Immature natural killer cell (primary cell): ENCODE measurements at regions not wholly inside any gene's neighbourhood (a gene's known extent, or its start where the extent isn't known, plus 50 kb on each side); places are given as distances from the start of the nearest gene placed in this dataset.

Source experiments
- DNase-seq, 3 donors: peaks; one replicate each; pipeline ENCODE4 v3.0.0; 2022; ENCODE audit warnings: mixed read lengths in 1 of 3
- H3K27ac Mint-ChIP-seq, 6 donors: one replicate each; pipeline ENCODE4 v1.8.0; 2020; ENCODE audit warnings: mixed read lengths in 6 of 6, mild to moderate bottlenecking in 5 of 6, inconsistent platforms in 4 of 6, moderate library complexity in 3 of 6
- H3K27me3 Mint-ChIP-seq, 3 donors: one replicate each; pipeline ENCODE4 v1.8.0; 2020 to 2021; ENCODE audit warnings: low read depth in 3 of 3, mild to moderate bottlenecking in 3 of 3, mixed read lengths in 3 of 3, moderate library complexity in 3 of 3, inconsistent platforms in 1 of 3
- H3K36me3 Mint-ChIP-seq, 3 donors: one replicate each; pipeline ENCODE4 v1.8.0; 2020; ENCODE audit warnings: mixed read lengths in 3 of 3, inconsistent platforms in 2 of 3, mild to moderate bottlenecking in 2 of 3
- H3K4me1 Mint-ChIP-seq, 2 donors: one replicate each; pipeline ENCODE4 v1.8.0; 2020; ENCODE audit warnings: inconsistent platforms in 2 of 2, mild to moderate bottlenecking in 2 of 2, mixed read lengths in 2 of 2, moderate library complexity in 1 of 2
- H3K4me3 Mint-ChIP-seq, 5 donors: one replicate each; pipeline ENCODE4 v1.8.0; 2020; ENCODE audit warnings: mild to moderate bottlenecking in 5 of 5, mixed read lengths in 5 of 5, inconsistent platforms in 3 of 5, moderate library complexity in 3 of 5
- H3K9me3 Mint-ChIP-seq, 6 donors: one replicate each; pipeline ENCODE4 v1.8.0; 2020; ENCODE audit warnings: mild to moderate bottlenecking in 6 of 6, mixed read lengths in 6 of 6, inconsistent platforms in 4 of 6, moderate library complexity in 3 of 6

DNA sequence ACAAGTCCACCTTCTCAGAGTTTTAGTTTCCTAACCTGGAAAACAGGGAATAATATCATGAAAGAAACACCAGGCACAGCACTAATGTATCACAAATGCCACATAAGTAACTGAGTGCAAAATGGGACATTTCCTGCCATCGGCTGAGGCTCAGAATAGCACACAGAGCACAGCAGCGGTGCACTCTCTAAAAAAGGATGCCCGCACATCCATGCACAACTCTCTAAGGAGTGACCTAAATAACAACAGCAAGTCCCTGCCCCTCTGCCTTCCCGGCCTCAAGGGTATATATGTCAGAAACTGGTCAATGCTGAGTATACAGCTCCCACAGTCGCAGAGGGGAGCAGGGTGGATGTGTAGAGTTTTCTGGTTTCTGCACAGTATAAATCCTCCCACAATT is 100.1 kb upstream of the ERG start:
- H3K4me3 Mint-ChIP-seq, result no peak overlapping the region
- peaks cover 0 to 2% (median 0%) of the 10 kb centered on the region in 6 donors for H3K9me3 Mint-ChIP-seq
- no peaks in the 10 kb centered on the region for H3K36me3 Mint-ChIP-seq
- H3K4me1 Mint-ChIP-seq, result no peaks in the 10 kb centered on the region
- peaks cover 3 to 7% (median 4%) of the 10 kb centered on the region in 3 donors for H3K27me3 Mint-ChIP-seq
- DNase-seq, result no peak
- H3K27ac Mint-ChIP-seq, result no peak overlapping the region

- H3K4me3 Mint-ChIP-seq, result no peak overlapping the region
- no peaks in the 10 kb centered on the region for H3K4me1 Mint-ChIP-seq
- DNase-seq, result no peak
- peaks cover 3 to 7% (median 4%) of the 10 kb centered on the region in 3 donors for H3K27me3 Mint-ChIP-seq
- H3K9me3 Mint-ChIP-seq, result peaks cover 0 to 2% (median 0%) of the 10 kb centered on the region in 6 donors
- no peaks in the 10 kb centered on the region for H3K36me3 Mint-ChIP-seq
- H3K27ac Mint-ChIP-seq, result no peak overlapping the region
Measured at GRCh38 chr21:38599381-38599975, 101.2 kb upstream of the ERG start.

GRCh38 chr21:38600106-38600505 is 101.8 kb upstream of the ERG start:
- Mint-ChIP-seq H3K27ac (no peak overlapping the region), H3K4me3 (no peak overlapping the region), H3K36me3 (no peaks in the 10 kb centered on the region), H3K4me1 (no peaks in the 10 kb centered on the region), H3K9me3 (no peaks in the 10 kb centered on the region), H3K27me3 (peaks cover 3 to 4% (median 3%) of the 10 kb centered on the region in 3 donors)
- no peak for DNase-seq

DNA sequence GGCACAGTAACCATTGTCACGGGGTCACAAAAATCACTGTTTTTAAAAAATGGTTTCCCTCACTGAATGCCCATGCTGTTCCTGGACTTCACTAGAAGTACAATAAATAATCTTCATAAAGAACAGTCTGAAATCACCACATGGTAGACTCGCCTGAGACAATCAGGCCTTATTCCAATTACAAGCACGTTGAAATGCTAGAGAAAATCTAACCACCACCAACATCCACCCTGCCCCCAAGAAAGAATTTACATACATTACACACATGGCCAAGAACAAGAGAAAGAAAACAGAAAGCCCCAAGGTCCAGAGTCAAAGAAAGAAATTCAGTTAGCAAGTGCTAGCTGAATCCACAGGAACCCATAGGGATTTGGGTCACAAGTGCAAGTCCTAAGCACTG is 107.0 kb upstream of the ERG start:
- no peak overlapping the region for H3K27ac Mint-ChIP-seq
- H3K9me3 Mint-ChIP-seq, result no peaks in the 10 kb centered on the region
- H3K4me1 Mint-ChIP-seq, result no peaks in the 10 kb centered on the region
- no peaks in the 10 kb centered on the region for H3K36me3 Mint-ChIP-seq
- DNase-seq, result no peak
- H3K4me3 Mint-ChIP-seq, result no peak overlapping the region
- H3K27me3 Mint-ChIP-seq, result peaks cover 0 to 2% (median 0%) of the 10 kb centered on the region in 3 donors

DNA sequence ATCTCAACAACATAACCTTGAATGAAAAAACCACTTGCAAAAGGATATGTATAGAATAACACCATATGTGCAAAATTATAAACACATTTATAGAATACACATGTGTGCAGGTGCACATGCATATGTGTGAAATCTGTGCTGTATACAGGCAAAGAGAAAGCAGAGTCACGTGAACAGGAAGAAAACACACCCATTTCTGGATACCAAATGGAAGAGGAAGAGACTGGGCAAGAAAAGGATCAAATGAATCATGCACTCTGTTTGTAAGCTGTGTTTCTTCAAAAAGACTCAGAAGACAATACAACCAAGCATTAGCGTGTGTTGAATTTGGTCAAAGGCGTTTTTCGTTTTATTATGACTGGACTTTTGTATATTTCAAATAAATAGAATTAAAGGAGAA is 111.3 kb upstream of the ERG start:
- H3K27ac Mint-ChIP-seq, result no peak overlapping the region
- DNase-seq, result no peak
- H3K27me3 Mint-ChIP-seq, result peaks cover 0 to 2% (median 0%) of the 10 kb centered on the region in 3 donors
- no peak overlapping the region for H3K4me3 Mint-ChIP-seq
- no peaks in the 10 kb centered on the region for H3K4me1 Mint-ChIP-seq
- H3K9me3 Mint-ChIP-seq, result no peaks in the 10 kb centered on the region
- no peaks in the 10 kb centered on the region for H3K36me3 Mint-ChIP-seq

- no peaks in the 10 kb centered on the region for H3K9me3 Mint-ChIP-seq
- H3K27ac Mint-ChIP-seq, result no peak overlapping the region
- no peaks in the 10 kb centered on the region for H3K4me1 Mint-ChIP-seq
- H3K4me3 Mint-ChIP-seq, result no peak overlapping the region
- no peak for DNase-seq
- H3K36me3 Mint-ChIP-seq, result no peaks in the 10 kb centered on the region
- H3K27me3 Mint-ChIP-seq, result peaks cover 0 to 2% (median 1%) of the 10 kb centered on the region in 3 donors
Measured at GRCh38 chr21:38610623-38611251, 112.5 kb upstream of the ERG start.

GRCh38 chr21:38611277-38611676 is 113.0 kb upstream of the ERG start:
- Mint-ChIP-seq H3K27ac (no peak overlapping the region), H3K4me1 (no peaks in the 10 kb centered on the region), H3K36me3 (no peaks in the 10 kb centered on the region), H3K4me3 (no peak overlapping the region), H3K27me3 (peaks cover 0 to 2% (median 2%) of the 10 kb centered on the region in 3 donors), H3K9me3 (no peaks in the 10 kb centered on the region)
- no peak for DNase-seq

GRCh38 chr21:38613686-38614085 is 115.4 kb upstream of the ERG start:
- H3K36me3 Mint-ChIP-seq, result no peaks in the 10 kb centered on the region
- no peaks in the 10 kb centered on the region for H3K4me1 Mint-ChIP-seq
- no peaks in the 10 kb centered on the region for H3K9me3 Mint-ChIP-seq
- DNase-seq, result no peak
- H3K27me3 Mint-ChIP-seq, result peaks cover 0 to 2% (median 2%) of the 10 kb centered on the region in 3 donors
- no peak overlapping the region for H3K27ac Mint-ChIP-seq
- H3K4me3 Mint-ChIP-seq, result no peak overlapping the region

DNA sequence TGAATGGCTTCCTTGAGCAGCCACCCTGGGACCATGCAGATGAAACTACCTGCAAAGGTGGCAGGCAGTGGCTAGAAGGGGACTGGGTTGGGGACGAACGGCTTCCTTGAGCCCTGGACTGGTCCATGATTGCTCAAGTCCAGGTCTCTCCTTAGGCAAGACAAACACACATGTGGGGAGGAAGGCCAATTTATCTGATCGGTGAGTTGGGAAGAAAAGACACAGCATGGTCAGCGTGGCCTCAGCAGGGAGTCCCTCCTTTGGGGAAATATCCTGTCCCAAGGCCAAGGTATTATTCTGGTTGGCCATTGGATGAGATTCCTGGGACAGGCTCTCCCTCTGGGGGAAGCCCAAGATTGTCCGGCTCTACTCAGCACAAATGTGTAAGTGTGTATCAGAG is 116.3 kb upstream of the ERG start:
- Mint-ChIP-seq H3K4me1 (no peaks in the 10 kb centered on the region), H3K36me3 (no peaks in the 10 kb centered on the region), H3K4me3 (no peak overlapping the region), H3K27ac (no peak overlapping the region), H3K27me3 (peaks cover 0 to 2% (median 0%) of the 10 kb centered on the region in 3 donors), H3K9me3 (no peaks in the 10 kb centered on the region)
- no peak for DNase-seq

DNA sequence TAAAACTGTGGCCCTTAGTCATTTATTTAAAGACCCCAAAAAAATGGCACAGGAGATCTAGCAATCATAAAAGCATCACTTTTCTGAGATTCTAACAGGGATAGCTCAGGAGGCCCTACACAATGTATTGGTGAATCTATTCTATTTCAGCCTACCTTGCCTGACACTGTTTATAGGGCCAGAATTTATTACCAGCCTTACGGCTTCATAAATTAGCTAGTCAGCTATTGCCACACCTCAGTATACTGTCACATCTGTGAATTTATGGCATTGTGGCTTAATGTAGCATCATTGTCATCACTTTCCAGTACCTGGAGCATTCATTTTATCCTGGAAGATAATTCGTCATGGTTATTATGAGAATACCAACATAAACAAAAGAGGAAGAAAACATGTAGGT is 121.2 kb upstream of the ERG start:
- Mint-ChIP-seq H3K9me3 (no peaks in the 10 kb centered on the region), H3K27me3 (peaks cover 0 to 3% (median 2%) of the 10 kb centered on the region in 3 donors), H3K36me3 (no peaks in the 10 kb centered on the region), H3K4me1 (no peaks in the 10 kb centered on the region), H3K4me3 (no peak overlapping the region), H3K27ac (no peak overlapping the region)
- DNase-seq, result no peak

- peaks cover 0 to 3% (median 2%) of the 10 kb centered on the region in 3 donors for H3K27me3 Mint-ChIP-seq
- H3K27ac Mint-ChIP-seq, result no peak overlapping the region
- H3K9me3 Mint-ChIP-seq, result no peaks in the 10 kb centered on the region
- no peak for DNase-seq
- no peaks in the 10 kb centered on the region for H3K36me3 Mint-ChIP-seq
- no peak overlapping the region for H3K4me3 Mint-ChIP-seq
- H3K4me1 Mint-ChIP-seq, result no peaks in the 10 kb centered on the region
Measured at GRCh38 chr21:38619992-38620479, 121.8 kb upstream of the ERG start.

DNA sequence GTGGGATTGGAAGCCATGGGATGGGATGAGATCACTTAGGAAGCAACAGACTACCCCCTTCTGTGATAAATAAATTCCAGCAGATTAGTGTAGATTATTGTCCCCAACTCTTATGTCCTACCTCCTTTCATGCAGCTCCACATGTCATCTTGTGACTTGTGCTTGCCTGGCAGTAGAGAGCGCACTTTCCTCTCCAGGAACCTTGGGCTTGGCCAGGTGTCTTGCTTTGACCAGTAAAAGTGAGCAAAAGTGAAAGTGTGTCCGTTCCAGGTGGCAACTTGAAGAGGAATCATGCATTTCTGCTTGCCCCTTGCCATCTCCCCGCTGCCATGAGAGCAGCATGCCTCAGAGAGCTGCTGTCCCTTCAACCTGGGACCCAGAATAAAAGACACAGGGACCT is 122.9 kb upstream of the ERG start:
- DNase-seq, result no peak
- Mint-ChIP-seq H3K4me1 (no peaks in the 10 kb centered on the region), H3K4me3 (no peak overlapping the region), H3K27me3 (peaks cover 0 to 3% (median 0%) of the 10 kb centered on the region in 3 donors), H3K36me3 (no peaks in the 10 kb centered on the region), H3K27ac (no peak overlapping the region), H3K9me3 (no peaks in the 10 kb centered on the region)

DNA sequence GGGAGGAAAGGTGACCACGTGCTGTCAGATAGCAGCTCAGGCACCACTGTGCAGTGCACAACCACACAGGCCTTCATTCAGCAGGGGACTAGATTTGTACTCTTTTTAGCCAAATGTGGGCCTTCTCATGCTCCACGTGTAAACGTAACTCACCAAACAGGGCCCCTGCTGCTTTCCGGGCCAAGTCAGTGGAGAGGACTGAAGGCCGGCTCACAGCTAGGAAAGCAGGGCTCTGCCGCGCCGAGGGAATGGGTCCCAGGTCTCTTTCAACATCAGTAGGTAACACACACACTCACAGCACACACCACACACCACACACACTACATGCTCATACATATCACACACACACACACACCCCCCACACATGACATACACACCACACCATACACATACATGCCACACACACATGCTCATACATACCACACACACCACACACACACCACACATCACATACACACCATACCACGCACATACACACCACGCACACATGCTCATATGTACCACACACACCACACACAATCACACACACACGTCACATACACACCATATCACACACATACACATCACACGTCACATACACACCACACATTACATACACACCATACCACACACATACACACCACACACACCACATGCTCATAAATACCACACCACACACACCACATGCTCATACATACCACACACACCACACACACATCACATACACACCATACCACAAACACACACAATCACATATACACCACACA is 124.0 kb upstream of the ERG start:
- no peak for DNase-seq
- peaks cover 0 to 3% (median 0%) of the 10 kb centered on the region in 3 donors for H3K27me3 Mint-ChIP-seq

DNA sequence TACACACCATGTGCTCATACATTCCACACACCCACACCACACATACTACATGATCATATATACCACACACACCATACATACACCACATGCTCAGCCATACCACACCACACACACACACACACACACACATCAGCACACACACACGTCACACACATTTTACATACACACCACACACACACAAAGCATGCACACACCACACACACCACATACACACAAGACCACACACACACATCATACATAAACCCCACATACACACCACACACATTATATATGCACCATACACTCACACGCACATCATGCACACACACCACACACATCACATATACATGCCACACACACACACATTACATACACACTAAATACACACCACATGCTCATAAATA is 124.5 kb upstream of the ERG start:
- DNase-seq, result no peak
- Mint-ChIP-seq H3K27ac (no peak overlapping the region), H3K36me3 (no peaks in the 10 kb centered on the region), H3K4me1 (no peaks in the 10 kb centered on the region), H3K27me3 (peaks cover 0 to 3% (median 0%) of the 10 kb centered on the region in 3 donors), H3K4me3 (no peak overlapping the region), H3K9me3 (no peaks in the 10 kb centered on the region)

More for the DNA sequence above, 124.0 kb upstream of the ERG start:
- Mint-ChIP-seq H3K9me3 (no peaks in the 10 kb centered on the region), H3K4me1 (no peaks in the 10 kb centered on the region), H3K36me3 (no peaks in the 10 kb centered on the region), H3K4me3 (no peak overlapping the region), H3K27ac (no peak overlapping the region)
